HG03460 (cell line): ENCODE measurements at regions not wholly inside any gene's neighbourhood (a gene's known extent, or its start where the extent isn't known, plus 50 kb on each side); places are given as distances from the start of the nearest gene placed in this dataset.

Experiments used
- ATAC-seq: cut with Tn5 transposase; IDR thresholded peaks from one replicate; pipeline ENCODE4 v1.9.1; 2021; ENCODE audit not compliant: unreplicated experiment

DNA sequence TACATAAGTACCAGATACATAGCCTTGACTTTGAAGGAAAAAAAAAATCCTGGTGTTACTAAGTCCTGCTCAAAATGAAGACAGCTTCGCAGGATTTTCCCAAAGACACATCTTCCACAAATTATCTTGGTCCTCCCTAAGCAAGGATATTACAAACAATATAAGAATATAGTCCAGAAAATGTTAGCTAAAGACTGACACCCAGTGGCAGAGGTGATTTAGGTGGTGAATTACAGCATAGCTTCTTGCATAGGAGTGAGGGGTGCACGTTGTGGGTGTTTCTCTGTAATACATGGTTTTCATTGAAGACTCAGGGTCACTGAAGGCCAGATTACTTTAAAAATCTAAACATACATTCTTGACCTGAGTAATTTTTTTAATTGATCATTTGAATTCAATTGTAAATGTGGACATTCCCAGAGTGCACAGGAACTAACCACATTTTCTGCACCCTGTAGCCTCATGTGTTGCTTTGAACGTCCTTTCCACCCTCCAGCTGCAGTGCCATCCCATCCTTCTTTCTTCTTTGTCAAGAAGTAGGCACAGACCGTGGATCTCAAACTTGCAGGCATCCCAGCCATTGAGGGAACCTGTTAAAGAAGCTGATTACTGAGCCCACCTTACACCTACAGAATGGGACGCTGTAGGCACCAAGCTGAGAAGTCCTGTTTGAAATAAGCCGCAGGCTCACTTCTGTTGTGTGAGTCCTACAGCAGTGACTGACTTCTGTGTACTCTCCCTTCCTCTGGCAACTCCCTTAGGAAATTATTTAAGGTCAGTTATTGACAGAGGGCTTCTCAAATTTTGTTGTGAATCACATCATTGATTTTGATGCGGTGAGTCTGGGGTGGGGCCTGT, 102.6 kb downstream of the PERP start:
- no peak for ATAC-seq

DNA sequence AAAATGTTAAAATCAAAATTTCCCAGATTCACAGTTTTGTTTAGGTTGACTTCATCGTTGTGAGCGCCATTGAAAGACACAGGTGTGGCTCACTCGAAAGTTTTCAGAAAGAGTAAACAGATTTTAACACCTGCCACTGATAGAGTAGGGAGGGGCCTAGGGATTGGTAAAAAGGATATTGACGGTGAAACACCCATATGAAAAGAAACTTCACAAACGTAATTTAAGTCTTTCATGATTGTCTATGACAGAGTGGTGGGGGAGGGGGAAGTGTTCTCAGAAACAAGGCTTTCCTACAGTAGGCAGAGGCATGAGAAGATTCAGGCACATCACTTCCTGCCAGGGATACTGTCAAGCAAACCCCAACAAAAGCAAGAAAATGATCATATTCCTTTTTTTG, 101.4 kb downstream of the PERP start:
- no peak for ATAC-seq

DNA sequence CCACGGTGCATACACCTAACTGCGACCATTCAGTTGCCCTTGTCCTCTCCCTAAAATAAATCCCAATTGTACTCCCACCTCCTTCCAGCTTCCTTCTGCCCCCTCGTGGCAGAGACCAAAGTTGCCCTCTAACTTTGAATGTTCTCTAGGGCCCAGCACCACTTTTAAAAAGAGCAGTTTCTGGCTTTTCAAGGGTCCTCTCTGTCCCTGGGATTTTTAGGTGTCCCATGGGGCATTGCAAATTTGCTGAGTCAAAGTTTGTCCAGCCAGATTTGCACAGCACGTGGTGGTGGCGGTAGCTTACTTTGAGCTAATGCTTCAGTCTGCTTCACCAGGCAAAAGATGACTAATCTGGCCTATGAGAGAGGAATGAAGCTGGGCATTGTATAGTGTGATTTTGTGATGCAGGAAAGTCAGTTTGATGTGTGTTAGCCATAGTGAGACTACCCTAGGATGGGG, 100.2 kb downstream of the PERP start:
- ATAC-seq, result no peak

DNA sequence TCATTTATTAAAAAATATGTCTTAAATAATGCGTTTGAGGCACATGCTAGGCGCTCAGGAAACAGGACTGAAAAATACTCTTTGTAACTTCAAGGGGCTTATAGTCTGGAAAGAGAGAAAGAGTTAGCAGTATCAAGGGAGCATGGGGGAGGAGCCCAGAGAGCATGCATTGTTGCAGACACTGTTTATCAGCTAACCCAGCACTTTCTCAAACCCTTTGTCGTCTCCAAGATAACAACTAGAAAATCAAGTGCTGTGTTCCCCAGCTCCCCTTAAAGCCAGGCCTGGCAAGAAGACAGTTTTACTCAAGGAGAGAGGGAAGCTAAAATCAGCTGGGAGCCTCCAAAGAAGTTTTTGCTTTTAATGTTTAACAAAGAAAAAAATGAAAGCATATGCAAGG, 98.4 kb downstream of the PERP start:
- ATAC-seq, result no peak

DNA sequence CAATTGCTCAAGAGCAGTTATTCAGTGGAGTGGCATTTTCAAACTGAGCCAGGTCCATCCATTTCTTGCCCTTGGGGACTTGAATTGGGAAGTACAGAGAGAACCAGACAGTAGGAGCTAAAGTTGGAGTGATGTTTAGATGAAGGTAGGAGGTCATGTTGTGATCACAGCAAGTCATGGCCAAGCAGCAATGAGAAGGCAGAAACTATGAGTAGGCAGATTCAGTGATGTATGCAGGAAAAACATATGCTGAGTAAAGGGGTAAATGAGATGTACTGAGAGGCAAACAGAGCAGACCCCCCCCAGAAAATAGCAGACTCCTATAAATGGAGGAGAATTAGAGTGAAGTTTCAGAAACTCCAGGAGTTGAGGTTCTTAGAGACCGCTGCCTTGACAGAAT, 95.8 kb downstream of the PERP start:
- no peak for ATAC-seq

DNA sequence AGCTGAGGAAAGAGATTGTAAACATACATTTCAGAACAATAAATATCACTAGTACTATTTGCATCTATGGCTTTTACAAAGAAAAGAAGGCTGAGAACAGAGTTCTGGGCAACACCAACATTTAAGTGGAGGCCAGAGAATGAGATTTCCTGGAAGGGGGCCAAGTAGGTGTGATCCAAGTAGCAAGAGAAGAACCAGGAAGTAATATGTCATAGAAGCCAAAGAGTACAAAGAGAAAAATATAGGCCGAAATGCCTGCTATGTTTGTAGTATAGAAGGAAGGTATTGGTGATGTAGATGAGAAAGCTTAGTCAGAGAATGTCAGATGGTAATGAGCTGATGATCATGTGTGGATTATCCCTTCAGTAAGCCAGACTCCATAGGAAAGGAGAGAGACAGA, 94.5 kb downstream of the PERP start:
- ATAC-seq, result no peak

DNA sequence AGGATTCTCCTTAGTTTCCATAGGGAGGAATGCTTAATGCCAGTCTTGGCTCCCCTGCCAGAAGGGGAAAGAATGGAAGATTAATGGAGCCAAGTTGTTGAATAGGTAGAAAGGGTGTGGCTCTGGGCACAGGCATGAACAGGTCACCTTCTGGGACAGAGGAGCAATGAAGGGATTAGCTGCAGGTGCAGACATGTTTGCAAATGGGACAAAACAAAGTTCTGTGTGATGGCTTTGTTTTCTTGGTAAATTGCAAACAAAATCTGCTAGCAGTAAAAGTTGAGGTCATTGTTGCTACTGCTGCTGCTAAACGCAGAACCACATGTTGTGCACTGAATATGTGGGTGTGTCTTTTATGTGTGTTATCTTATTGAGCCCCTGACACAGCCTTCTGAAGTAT, 93.3 kb downstream of the PERP start:
- no peak for ATAC-seq

DNA sequence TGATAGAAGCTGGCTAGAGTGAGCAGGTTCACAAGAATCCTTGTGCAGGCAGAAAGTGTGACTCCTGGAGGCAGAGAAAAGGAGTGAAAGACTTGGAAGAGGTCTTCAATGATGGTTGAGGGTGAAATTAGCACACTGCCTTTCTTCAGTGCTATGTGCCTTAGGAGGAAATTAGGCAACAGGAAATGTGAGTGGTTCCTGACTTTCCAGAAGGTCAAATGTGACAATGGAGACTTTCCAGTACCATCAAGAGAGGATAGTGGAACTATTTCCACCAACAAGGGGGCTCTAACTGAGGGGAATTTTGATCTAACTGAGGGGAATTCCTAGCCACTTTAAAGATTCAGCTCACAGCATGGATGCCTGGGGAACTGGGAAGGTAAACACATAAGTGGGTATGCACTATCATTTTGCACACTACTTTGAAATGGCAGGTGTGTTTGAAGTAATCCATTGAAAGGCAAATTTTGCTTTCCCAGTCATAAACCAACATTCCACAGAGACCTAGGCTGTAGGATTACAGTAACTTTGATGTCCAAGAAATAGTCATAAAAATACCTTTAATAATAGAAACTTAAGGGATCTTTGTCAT, 90.0 kb downstream of the PERP start:
- no peak for ATAC-seq

DNA sequence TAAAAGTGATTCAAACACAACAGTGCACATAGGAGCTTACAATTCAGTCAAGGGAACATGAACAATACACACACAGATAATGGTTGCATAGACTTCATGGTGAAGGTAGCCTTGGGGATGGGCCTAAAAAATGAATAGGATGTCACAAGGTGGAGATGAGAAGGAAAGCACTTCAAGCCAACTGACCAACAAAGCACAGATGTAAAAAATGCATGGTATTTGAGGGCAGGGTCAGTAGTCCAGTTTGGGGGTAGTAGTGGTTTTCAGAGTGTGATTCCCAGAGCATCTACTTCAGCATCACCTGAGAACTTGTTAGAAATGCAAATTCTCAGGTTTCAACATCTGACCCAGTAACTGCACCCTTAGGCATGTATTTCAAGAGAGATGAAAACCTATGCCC, 88.9 kb downstream of the PERP start:
- ATAC-seq, result no peak

DNA sequence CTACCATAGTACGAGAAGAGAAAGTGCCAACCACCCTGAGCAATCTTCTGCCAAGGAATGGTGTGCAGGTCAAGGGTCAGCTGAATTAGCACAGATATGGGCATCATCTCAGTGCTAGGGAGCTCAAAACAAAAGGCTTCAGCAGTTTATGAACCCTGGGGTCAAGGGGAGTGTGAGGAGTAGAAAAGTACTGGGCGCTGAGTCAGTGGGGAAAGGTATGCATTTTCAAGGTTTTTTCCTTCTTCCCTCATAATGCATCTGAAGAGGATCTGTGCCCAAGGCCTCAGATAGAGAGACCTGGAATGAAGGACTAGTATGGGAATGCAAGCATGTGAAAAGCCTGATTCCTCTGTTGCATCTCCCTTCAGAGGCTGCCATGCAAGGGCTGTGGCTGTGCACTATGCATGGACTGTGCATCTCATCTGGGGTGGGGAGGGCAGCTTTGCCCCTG, 81.7 kb downstream of the PERP start:
- no peak for ATAC-seq

DNA sequence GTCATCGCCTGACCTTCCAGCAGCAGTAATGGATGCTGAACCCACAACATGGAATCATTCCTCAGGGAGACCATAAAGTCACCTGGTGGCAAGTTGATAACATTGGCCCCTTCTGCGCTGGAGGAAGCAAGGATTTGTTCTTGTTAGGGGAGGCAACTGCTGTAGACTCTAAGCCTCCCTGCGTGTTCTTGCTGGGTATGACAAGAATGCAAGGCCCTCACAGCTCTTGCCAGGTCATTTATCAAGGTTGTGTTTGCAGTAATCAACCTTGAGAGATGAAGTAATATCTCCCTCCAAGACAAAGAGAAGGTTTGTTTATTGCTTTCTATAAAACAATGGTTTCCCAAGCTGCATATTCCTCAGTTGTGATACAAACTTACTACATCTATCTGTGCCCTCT, 80.9 kb downstream of the PERP start:
- ATAC-seq, result no peak

DNA sequence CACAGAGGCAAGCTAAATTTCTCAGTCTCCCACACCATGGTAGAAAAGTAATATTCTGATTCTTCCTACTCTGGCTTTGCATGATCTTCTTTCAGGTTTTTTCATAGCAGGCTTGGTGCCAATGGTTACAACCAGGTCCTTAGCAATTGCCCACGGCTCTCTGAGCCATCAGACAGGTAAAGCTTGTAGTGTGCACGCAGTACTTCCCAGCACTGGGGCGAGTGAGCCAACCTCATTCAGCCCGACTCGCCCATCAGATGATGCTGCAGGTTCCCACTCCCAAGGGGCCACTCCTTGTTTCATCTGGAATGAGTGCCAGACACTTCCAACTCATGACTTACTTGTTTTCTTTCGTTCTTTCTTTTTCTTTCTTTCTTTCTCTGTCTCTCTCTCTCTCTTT, 78.3 kb downstream of the PERP start:
- ATAC-seq, result no peak

DNA sequence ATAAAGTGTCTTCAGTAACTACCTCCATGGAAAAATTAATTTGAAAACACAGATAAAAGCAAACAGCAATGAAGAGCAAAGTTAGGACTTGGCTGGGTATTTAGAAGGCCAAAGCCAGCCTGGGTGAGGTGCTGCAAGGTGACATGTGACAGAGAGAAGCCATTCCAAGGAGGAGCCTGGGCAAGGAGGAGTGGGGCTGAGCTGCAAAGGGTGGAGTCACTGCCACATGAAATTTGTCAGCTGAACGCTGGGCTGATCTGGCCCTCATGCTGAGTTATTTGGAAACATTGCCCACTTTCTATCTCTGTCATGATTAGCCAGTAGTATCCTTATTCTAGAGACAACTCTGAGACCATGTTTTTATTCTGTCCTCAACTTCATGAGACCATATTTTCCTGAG, 76.3 kb downstream of the PERP start:
- no peak for ATAC-seq

DNA sequence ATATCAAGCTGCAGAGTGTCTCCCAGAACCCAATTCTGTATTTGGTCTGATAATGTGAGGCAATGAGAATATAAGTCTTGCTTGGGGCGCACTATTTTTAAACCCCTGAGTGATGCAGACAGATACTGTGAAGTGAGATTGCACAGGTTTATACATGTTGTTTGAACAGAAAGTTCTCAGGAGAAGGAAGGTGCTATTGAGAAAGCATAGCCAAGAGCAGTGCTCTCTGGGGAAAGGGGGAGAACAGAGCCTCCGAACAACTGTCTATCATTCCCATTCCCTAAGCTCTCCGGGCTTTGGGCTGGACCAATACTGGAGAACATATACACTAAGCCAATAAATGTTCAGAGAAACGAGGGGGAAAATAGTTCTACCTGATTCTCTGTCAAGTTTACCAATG, 75.8 kb downstream of the PERP start:
- ATAC-seq, result no peak

DNA sequence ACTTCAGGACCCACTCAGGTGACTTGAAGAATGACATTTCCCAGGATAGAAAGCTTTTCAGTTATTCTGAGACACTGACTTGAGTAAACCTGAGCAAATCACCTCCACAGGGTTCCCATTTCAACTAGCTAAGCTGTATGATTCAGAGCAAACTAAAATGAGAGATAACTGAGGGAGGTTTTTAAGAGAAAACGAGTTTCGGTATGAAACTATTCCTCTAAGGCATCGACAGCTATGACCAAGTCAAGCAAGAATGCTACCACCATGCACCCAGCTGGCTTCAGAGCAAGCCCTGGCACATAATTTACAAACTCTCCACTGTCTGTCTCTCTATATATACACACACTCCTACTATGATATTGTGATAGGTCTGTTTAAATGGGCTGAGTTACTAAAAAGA, 75.4 kb downstream of the PERP start:
- no peak for ATAC-seq

DNA sequence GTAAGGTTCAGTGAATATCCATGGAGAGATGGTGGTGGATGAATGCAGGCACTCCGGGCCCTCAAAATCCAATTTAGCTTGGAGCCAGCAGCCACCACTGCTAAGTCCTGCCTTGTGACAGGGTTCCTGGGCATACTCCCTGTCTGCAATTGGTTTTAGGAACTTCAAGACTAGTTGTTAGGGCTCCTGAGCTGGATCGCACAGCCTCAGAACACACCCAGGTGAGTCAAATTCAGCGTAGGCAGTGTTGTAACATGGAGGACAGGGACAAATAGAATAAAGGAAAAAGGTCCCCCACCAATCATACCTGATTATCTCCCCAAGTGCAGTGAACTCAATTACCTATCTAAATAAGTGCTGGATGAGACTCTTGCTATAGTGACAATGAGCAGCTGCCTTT, 74.6 kb downstream of the PERP start:
- ATAC-seq, result no peak

DNA sequence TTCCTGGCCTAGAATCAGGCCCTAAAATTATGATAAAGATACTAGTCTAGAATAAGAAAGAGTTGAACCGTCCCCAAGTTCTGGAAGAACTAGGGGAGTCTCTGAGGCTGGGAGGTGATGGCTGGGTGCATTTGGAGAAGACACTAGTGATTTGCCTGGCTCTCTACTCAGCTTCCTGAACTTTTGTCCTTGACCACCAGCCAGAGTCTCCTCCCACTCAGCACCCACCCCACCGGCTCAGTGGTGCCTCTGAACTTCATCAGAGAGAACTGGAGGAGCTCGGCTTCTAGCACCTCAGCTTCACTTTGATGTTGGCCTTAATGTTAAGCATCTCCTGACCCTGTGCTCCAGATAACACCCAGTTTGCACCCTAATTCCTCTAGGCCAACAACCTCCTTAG, 73.0 kb downstream of the PERP start:
- ATAC-seq, result no peak

DNA sequence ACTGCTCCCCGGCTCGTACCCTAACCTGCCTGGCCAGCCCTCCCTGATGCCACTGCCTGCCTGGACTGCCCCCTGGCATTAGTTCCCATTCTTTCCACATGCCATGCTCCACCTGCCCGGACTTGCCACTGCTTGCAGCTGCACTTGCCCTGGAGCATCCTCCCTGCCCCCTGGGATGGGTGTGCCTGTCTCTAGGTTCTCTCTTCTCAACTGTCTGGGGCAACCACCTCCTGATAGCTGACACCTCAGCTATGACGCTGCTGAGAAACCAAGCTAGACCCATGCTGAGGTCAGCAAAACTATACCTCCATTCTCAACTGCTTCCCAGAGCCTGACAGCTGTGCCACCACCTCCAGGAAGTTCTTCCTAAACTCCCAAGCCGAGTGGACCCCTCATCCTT, 72.1 kb downstream of the PERP start:
- ATAC-seq, result no peak

DNA sequence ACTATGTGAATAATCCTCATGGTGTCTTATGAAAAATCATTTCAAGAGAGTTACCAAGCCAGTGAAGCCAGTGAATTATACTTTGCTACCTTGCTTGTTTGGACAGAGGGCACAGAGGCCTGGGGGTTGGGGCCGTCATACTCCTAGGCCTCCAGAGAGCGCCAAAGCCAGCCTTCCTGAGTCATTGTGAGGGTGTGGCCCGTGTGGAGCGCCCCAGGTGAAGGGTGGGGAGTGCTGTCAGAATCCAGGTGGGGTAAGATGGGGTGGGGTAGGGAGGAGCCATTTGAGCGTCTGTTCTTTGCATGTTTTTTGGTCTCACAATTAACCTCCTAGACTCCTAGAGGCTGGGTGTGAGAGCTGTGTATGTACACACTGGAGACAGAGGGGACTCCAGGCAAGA, 71.1 kb downstream of the PERP start:
- no peak for ATAC-seq

DNA sequence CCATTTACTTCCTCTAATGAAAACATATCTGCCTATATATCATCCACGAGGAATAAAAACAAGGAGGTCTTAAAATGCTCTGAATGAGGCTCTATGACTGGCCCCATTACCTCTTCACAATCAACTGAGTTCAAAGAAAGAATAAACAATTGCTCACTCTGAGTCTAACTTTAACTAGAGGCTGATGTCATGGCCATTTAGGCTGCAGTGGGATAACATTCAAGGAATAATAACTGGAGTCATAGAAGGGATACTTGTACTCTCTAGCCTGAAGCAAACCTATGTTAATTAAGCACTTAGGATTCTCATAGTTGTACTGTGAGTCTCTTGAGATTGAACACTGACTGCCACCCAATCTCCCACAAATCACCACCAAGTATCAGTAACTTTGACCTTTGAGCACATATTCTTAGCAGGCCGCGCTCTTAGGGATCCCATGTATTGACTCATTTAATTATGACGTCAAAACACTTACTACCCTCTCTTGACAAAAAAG, 70.2 kb downstream of the PERP start:
- ATAC-seq, result no peak

DNA sequence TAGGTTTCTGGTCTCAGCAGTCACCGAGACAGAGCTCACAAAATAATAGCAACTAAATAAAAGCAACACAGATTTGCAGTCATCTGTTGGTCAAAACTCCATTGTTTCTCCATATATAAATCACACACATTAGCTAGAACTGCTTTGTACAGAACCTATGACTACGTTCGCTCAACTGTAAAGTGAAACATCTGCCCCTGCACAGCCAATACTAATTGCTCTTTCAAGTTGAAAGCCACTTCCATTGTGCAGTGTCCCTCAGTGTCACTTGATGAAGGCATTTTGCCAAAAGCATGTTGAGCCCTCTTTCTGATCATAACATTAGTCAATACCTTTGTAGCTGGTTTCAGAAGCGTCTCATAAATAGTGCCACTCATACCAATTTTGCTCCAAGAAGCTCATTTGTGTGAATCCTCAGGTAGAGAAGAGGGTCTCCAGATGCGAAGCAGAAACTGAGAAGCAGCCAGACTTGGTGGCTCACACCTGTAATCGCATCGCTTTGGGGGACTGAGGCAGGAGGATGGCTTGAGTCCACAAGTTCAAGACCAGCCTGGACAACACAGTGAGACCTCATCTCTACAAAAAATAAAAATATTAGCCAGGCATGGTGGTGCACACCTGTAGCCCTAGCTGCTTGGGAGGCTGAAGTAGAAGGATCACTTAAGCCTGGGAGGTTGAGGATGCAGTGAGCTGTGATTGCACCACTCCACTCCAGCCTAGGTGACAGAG, 68.9 kb downstream of the PERP start:
- ATAC-seq, result no peak
